IPS DF 19.7 (cell line): ENCODE measurements at regions not wholly inside any gene's neighbourhood (a gene's known extent, or its start where the extent isn't known, plus 50 kb on each side); places are given as distances from the start of the nearest gene placed in this dataset.
"Not testable (repeated sequence)": the region's sequence is repeated elsewhere in the genome, so short reads cannot be mapped to it uniquely, and the experiment has no call there.

Experiments used
- DNase-seq: peaks from one replicate; pipeline ENCODE4 v3.0.0-alpha.2; 2013; ENCODE audit warnings: low read depth, low spot score

- no peak for DNase-seq
Observed at GRCh38 chr2:194128810-194129209, 1528.2 kb upstream of the SLC39A10 start.

GRCh38 chr2:194126418-194126817, 1530.6 kb upstream of the SLC39A10 start:
- no peak for DNase-seq

GRCh38 chr2:194116861-194117260, 1540.2 kb upstream of the SLC39A10 start:
- DNase-seq: no peak

DNA sequence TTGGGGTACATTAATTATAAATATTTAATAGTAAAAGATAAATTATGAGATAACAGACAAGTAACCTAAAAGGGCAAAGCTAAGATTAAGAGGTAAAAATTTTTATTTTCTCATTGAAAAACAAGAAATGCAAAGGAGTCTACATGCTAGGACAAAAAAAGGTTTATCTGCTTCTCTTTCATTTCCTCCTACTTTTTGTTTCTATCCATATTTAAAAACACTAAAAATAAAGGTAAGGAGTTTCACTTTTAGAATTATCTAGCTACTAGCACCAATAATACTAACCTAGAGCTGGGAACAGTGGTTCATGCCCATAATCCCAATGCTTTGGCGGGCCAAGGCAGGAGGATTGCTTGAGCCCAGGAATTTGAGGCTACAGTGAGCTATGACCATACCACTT, 1551.7 kb upstream of the SLC39A10 start:
- DNase-seq: no peak

- no peak for DNase-seq
Observed at GRCh38 chr2:194104687-194105086, 1552.3 kb upstream of the SLC39A10 start.

- no peak for DNase-seq
Observed at GRCh38 chr2:194103941-194104659, 1552.9 kb upstream of the SLC39A10 start.

DNA sequence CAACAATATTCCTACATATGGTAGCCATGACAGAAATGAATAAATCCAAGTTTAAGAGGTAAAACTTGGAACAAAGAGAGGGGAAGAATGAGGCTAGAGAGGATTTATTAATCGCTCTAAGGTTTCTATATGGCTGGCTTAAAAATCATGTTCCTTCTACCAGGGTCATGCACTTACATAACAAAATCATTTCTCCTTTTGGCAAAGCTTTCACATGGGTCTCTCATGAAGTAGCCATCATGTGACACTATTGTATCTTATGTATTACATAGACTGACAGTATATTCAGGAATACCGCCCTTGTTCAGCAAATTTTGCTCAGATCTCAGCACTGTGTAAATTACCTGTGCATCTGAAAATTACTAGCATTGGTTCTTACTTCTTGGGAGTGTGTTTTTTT, 1554.5 kb upstream of the SLC39A10 start:
- DNase-seq: no peak

GRCh38 chr2:194100201-194100600, 1556.8 kb upstream of the SLC39A10 start:
- no peak for DNase-seq

- DNase-seq: no peak
Observed at GRCh38 chr2:194096402-194096801, 1560.6 kb upstream of the SLC39A10 start.

DNA sequence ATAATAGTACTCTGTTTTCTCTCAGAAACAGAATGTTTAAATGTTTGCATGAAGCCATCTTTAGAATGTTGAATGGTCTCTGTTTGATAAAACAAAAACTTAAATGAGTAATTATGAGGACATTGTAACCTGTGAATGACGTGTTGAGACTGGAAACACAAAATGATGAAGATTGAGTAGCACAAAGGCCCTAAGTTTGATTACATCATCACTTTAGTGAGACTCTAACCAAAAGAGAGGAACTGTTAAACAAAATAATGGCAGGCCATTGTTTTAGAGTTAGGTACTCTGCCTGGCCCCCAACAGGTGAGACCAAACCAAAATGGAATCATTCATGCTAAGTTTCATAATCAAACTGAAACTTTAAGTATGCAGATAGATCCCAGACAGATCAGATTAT, 1561.7 kb upstream of the SLC39A10 start:
- no peak for DNase-seq

DNA sequence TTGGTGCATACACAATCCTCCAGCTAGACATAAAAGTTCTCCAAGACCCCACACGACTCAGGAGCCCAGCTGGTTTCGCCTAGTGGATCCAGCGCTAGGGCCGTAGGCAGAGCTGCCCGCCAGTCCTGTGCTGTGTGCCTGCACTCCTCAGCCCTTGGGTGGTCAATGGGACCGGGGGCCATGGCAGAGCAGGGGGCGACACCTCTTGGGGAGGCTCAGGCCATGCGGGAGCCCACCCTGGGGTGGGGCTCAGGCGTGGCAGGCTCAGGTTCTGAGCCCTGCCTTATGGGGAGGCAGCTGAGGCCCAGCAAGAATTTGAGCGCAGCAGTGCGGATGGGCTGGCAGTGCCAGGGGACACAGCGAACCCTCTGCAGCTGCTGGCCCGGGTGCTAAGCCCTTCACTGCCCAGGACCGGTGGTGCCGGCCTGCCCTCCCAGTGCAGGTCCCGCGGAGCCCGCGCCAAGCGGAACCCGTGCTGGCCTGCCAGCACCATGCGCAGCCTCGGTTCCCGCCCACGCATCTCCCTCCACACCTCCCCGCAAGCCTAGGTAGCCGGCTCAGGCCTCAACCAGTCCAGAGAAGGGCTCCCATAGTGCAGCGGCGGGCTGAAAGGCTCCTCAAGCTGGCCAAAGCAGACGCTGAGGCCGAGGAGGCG, 1566.6 kb upstream of the SLC39A10 start:
- DNase-seq: no peak

DNA sequence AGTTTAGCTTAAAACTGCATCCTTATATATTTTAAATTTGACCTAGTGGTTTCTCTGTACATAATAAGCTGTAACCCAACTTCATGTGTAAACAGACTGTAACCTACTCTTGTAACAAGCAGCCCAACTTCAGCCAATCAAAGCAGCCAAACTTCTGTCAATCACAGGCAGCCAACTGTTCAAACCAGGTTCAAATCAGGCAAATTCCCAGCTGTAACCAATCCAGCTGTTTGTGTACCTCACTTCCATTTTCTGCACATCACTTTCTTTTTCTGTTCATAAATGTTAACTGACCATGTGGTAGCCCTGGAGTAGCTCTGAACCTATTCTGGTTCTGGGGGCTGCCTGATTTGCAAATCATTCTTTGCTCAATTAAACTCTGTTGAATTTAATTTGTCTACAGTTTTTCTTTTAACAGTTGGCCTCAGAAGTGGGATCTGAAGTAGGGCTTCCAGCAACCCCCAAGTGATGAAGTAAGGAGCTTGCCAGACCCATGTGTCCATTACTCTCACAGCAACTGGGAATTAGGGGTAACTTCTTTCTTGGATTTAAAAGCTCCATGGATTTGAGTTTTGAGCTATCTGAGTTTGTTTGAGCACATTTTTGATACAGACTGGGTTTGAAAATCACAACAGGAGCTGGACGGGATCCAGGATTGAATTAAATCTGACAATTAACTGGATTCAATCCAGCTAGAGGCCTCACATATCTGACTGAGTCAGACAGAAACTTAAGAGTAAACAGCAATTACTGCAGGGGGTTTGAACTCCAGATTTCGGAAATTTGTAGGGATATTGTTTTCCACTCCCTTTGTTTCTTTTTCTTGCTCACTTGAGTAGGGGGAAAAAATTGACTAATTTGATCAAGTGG, 1569.7 kb upstream of the SLC39A10 start:
- no peak for DNase-seq

DNA sequence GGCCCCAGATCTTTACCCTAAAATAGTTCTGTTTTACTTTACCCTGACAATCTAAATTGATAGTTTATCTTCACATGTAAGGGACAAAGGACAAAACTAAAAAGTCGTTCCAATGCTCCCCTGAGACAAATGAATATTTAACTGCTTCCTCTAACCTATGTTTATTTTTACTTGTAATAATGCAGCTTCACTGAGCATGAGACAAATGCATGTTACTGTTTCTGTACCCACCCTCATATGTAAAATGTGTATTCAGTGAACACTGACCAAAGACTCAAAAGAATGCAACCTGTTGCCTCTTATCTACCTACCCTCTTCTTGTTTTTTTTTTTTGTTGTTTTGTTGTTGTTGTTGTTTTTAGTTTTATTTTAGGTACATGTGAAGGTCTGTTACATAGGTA, 1570.9 kb upstream of the SLC39A10 start:
- DNase-seq: no peak

DNA sequence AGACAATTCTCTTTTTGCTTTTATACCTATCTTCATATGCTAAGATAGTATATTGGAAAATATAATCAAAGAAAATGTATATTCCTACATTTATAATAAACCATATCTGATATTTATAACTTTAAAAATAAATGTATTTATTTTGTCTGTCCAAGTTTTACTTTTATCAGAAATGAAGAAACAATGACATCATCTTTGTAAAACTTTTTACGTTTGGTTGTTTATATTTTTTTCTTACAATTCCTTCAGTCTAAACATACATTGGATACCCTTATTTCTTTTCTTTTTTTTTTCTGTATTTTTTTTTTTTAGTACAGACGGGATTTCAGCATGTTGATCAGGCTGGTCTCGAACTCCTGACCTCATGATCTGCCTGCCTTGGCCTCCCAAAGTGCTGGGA, 1577.0 kb upstream of the SLC39A10 start:
- no peak for DNase-seq

- no peak for DNase-seq
Observed at GRCh38 chr2:194077366-194077765, 1579.7 kb upstream of the SLC39A10 start.

GRCh38 chr2:194062401-194062800, 1594.6 kb upstream of the SLC39A10 start:
- no peak for DNase-seq

- no peak for DNase-seq
Observed at GRCh38 chr2:194060269-194060668, 1596.8 kb upstream of the SLC39A10 start.

GRCh38 chr2:194054313-194054712, 1602.7 kb upstream of the SLC39A10 start:
- DNase-seq: no peak

DNA sequence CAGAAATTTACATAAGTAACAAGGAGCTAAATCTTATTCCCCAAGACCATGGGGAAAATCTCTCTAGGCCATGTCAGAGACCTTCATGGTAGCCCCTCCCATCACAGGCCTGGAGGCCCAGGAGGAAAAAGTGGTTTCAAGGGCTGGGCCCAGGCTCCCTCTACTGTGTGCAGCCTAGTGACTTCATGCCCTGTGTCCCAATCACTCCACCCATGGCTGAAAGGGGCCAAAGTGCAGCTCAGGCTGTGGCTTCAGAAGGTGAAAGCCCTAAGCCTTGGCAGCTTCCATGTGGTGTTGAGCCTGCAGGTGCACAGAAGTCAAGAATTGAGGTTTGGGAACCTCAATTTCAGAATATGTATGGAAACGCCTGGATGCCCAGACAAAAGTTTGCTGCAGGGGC, 1612.7 kb upstream of the SLC39A10 start:
- DNase-seq: no peak

DNA sequence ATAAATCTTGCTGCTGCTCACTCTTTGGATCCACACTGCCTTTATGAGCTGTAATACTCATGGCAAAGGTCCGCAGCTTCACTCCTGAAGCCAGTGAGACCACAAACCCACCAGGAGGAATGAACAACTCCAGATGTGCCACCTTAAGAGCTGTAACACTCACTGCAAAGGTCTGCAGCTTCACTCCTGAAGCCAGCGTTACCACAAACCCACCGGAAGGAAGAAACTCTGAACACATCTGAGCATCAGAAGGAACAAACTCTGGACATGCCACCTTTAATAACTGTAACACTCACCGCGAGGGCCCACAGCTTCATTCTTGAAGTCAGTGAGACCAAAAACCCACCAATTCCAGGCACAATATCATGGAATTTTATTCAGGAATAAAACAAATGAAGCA, 1635.9 kb upstream of the SLC39A10 start:
- not testable (repeated sequence) for DNase-seq

DNA sequence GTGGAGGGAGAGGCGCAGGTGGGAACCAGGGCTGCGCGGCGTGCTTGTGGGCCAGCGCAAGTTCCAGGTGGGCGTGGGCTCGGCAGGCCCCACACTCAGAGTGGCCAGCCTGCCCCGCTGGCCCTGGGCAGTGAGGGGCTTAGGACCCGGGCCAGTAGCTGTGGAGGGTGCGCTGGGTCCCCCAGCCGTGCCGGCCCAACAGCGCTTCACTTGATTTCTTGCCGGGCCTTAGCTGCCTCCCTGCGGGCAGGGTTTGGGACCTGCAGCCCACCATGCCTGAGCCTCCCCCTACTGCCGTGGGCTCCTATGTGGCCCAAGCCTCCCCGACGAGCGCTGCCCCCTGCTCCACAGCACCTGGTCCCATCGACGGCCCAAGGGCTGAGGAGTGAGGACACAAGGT, 1636.9 kb upstream of the SLC39A10 start:
- no peak for DNase-seq

- DNase-seq: no peak
Observed at GRCh38 chr2:194015751-194016150, 1641.3 kb upstream of the SLC39A10 start.

DNA sequence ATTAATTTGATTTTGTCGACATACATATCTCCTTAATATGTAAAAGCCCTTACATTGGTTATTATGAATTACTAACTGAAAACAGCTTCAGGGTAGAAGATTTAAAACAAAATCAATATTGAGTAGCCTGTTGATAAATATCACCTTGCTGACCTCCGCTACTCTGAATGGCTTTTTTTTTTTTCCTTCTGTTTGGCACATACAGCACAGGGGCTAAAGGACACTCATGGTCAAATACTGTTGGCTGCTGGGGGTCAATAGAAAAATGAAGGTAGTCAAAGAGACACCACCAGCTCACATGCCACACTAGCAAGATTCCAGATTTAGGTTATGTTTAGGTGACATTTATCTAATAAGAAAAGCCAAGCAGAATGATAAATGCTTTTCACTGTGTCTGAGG, 1642.4 kb upstream of the SLC39A10 start:
- no peak for DNase-seq
